Left renal pelvis (tissue), 4 donors: ENCODE measurements at regions not wholly inside any gene's neighbourhood (a gene's known extent, or its start where the extent isn't known, plus 50 kb on each side); places are given as distances from the start of the nearest gene placed in this dataset.
"Not testable (repeated sequence)": the region's sequence is repeated elsewhere in the genome, so short reads cannot be mapped to it uniquely, and the experiment has no call there.

Experiments
- DNase-seq, 4 donors: peaks; one replicate each; pipeline ENCODE4 v3.0.0-alpha.2; 2013; ENCODE audit warnings: low read depth in 4 of 4, low spot score in 3 of 4

DNA sequence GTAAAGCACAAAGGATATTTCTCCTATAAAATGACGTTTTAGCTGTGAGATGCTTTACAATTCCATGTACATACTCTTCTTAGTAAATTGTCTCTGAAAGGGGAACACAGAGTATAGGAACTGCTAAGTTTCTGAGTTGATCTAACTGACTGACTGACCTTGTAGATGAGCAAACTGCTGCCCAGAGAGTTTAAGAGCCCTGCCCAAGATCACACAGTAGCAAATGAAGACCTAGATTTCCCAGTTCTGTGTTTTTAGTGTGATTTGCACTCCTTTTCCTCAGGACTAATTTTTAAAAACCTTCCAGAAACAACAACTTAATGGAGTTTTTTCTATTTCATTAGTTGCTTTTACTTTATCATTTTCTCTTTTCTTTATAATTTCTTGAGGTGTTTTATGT is 247.7 kb downstream of the PDCD6IP start:
- DNase-seq = no peak

DNA sequence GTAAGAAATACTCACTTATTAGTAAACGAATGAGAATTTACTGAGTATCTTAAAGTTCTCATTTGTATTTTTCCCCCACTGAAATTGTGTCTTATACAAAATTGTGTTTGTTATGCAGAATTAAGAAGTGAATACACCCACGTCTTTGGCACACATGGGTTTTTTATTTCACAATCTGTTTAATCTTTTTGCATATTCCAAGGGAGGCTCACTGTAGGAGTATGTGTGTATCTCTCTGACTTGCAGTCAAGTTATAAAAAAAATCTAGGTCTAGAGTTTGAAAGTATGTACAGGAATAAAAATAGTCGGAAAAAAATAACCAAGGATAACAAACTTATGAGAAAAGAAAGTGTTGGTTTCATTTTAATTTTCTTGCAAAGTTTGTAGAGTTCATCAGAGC is 255.2 kb downstream of the PDCD6IP start:
- DNase-seq = no peak

DNA sequence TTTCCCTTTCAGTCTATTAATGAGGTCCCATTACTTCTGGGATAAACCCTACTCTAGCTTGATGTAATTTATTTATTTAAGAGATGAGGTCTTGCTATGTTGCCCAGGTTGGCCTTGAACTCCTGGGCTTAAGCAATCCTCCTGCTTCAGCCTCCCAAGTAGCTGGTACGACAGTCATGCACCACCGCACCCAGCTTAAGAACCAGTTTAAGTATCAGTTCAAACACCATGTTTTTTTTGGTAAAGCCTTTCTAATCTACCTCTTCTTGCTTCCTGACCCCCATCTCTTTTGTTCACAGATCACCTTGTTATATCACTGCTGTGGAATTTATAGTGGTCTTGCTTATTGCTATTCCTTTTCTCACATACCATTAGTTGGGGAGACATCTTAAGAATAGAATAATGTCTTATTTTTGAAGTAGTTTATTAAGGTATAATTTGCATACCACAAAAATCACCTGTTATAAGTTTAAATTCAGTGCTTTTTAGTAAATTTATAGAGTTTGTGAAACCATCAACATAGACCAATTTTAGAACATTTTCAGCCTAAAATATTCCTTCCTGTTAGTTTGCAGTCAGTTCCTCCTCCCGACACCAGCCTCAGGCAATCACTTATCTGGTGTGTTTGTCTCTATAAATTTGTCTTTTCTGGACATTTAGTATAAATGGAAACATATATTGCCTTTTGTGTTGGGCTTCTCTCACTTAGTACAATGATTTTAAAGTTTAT is 257.9 kb downstream of the PDCD6IP start:
- DNase-seq = no peak

DNA sequence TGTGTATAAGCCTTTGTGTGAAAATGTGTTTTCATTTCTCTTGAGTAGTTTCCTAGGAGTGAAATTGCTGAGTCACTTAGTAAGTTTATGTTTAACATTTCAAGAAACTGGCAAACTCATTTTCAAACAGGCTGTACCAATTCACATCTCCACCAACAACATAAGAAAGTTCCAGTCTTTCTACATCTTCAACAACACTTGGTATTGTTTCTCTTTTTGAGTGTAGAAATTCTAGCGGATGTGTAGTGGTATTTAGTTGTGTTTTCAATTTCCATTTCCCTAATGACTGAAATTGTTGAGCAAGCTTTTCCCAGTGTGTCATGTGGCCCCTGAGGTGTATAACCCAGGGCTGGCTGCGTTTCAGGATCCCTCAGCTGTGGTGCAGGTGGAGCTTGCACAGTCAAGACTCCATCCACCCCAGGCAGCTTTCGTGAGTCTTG is 258.5 kb downstream of the PDCD6IP start:
- no peak for DNase-seq

DNA sequence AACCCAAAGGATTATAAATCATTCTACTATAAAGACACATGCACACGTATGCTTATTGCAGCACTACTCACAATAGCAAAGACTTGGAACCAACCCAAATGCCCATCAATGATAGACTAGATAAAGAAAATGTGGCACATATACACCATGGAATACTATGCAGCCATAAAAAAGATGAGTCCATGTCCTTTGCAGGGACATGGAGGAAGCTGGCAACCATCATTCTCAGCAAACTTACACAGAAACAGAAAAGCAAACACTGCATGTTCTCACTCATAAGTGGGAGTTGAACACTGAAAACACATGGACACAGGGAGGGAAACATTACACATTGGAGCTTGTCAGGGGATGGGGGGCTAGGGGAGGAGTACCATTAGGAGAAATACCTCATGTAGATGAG is 262.6 kb downstream of the PDCD6IP start:
- DNase-seq = not testable (repeated sequence)

DNA sequence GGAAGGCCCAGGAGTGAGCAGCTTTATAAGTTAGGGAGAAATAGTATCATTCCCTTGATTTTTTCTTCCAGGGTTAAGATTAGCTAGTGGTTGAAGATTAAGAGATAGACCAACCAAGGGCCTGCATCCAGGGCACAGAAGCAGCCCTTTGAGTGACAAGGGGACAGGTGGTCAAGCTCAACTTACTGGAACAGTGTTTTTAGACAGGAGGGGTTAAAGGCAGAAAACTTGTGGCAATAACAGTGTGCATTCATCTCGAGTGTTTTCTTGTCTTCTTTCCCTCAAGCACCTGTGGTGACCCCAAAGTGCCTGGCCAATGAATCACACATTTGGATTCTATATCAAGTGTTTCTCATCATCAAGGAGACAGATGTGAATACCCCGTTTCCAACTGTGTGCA is 267.5 kb downstream of the PDCD6IP start:
- DNase-seq = no peak

DNA sequence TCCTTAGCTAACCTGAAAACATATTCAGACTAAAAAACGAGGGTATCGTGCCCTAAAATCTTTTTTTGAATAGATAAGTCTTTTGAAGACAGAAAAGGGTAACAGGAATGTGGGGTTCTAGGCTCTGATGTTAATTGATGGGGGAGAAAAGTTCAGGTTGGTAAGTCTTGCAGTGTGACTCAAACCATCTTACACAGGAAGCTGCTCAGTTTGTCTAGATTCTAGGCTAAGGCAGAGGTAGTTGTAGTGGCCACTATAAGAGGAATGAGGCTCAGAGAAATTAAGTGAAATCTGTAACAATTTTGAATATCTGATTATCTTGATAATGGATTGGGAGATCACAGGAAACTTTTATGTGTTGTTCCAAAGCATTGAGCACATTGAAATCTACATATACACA is 267.9 kb downstream of the PDCD6IP start:
- no peak for DNase-seq

DNA sequence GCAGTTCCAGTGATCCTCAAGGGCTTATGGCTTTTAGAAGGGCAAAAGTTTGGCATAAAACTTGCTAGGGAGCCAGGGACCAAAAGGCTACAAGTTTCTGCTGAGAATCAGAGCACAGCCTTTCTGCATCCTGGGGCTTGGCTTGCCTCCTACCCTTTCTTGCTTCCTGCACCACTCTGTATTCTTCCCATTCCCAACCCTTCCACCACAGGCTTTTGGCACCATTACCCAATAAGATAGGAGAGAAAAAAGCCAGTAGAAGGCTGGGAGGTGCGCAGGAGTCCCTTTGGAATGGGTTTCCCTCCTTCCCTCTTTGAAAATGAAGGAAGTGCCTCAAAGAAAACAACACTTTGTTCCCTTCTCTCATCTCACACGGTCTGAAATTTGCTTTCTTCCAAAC is 268.6 kb downstream of the PDCD6IP start:
- no peak for DNase-seq

DNA sequence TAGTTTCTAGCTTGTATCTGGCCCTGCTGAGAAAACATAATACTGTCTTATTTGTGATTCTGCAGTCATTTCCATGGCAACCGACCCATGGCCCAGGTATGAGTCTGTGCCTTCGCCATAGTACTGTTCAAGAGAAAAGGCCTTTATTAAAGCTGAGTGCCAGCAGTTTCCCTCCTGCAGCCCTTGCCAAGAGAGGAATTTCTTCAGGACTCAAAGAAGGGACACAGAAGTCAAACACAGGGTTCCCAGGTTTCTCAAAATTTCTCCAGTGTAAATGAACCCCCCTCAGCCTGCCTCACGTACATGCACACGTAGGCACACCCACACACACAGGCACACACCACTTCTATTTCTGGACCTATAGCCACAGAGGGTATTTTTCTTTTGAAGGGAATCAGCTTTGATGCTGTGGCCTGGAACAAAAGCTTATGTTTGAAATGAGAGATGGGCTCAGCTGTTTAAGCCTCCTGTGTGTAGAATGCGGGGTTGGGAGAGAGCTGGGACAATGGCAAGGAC is 269.2 kb downstream of the PDCD6IP start:
- DNase-seq = no peak

DNA sequence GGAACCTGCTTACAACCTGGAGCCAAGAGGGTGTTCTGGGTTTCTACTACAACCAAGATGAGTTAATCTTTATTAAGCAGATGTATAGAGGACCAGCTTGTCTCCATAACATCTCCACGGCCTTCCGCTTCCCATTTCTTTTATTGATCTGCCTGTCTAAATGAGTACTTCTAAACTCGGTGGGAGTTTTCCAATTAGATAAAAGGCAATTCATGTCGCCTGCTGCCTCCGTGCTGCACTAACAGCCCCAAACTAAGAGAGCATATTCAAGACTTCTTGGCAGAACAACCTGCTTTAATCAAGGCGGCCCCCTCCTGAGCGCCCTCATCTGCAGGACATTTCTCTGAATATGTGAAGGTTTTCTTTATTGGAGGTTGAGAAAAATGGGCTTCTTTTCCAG is 270.1 kb downstream of the PDCD6IP start:
- DNase-seq = no peak

DNA sequence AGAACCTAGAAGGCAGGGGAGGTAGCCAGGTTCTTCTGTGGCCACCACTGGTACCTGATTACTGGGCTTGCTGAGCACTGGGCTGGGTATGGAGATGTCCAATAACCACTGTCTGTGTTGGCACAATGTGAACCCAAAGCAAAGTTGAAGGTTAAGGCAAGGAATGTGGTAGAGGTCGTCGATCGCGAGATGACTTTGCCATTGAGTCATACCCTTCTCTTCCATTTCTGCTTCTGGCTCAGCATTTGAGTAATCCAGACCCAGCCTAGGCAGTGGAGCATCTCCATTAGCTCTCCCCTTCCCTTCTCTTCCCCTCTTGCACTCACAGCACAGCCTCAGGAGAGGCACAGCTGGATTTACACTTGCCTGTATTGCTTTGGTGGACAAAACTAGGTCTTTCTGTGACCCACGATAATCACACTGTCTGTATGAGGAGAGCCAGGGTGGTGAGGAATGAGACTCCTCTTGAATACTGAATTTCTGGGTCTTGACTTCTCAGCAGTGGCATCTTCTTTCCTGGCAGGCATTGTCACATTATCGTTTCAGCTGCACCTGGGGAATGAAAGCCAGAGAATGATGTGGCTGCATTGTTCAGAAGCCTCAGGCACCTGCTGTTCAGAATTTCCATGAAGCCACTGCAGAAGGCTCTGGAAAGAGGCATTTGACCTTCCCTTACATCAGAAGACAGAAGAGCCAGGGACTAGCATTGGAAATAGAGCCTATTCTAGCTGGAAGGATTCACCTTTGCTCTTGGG is 272.6 kb downstream of the PDCD6IP start:
- no peak for DNase-seq

DNA sequence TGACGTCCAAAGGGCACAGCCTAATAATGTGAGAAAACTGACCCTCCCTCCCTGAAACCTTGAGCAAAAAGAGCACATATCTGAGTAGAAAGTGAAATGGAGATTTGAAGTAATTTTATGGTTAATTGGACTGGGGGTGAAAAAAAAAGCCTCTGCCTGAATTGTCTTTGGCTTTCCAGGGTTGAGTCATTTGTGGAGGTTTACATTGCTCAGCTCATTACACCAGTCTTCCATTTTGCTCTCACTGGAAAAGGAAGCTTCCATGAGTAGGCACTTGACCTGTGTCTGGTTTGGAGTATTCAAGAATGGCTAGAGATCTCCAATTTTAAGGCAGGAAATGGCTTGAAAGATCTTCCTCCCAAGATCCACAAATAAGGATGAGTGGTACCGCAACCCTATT is 273.9 kb downstream of the PDCD6IP start:
- no peak for DNase-seq

DNA sequence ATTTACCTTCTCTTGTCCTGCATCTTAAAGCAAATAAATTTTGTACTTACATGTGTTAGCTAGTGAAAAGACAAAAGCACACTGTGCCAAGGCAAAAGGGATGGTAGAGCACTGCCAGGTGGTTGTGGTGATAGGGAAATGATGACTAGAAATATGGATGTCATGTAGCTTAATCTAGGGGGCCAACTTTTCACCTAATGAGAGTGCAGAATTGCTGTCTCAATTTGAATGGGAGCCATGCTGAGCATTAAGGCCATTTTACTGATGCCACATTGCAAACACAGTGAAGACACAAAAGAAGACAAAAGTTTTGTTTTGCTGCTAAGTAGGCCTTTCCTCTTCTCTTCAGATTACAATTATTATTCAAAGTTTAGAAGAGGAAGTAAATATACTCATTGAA is 274.7 kb downstream of the PDCD6IP start:
- DNase-seq = no peak

DNA sequence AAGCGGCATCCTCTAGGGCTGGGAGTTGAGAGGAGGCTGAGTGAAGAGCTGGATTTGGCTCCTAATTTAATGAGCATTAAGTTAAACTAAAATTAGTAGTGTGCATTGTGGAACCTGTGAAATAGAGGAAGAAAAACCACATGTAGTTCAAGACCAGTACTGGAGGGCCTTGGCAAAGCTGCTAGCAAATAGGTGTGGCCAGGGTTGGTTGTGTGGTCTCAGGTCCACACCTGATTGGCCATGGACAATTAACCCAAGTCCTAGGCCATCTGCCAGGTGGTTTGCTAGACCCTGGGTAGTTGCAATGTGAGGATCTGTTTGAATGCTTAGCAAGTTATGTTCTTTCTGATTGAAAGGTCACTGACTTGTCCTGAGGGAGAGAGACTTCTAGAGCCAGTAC is 275.5 kb downstream of the PDCD6IP start:
- DNase-seq = no peak

DNA sequence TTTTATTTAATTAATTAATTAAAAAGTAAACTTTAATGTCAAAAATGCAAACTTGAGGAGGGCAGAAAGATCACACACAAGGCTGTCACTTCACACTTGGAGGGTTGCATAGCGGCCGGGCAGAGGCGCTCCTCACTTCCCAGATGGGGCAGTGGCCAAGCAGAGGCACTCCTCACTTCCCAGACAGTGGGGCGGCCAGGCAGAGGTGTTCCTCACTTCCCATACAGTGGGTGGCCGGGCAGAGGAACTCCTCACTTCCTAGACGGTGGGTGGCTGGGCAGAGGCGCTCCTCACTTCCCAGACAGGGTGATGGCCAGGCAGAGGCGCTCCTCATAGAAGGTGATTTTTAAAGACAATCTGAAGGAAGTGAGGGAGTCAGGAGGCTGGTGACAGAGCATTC is 277.5 kb downstream of the PDCD6IP start:
- DNase-seq = no peak

DNA sequence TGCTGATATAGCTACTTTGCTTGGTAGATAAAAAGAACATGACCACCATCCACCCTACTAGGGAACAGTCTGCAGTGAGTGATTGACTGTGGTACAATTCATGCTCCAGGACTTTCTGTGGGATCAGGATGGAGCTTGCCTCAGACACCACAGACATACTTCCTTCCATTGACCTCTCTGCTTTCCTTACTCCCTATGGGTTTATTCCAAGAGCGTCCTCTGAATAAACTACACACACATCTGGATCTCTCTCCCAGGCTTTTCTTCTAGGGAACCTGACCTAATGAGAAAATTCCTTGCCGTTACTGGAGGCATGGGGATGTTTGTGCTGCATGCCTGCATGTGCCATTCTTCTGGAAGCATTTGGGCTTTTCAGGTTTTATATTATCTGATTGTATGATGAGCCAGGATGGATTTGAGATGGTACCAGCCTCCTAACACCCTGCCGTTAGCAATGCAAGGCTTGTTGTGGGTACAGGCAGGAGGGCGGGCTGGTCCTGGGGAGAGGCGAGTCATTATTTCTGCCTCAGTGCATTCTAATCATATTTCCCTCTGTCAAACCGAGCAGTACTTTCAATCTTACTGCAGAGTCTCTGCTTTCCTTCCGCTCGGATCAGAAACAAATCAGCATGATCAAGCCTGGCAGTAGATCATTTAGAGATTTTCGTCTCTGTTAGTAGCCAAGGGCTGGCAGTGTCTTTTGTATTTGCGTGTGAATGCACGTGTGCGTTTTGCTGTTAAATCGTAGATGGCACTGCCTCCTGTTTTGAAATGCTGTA is 279.2 kb downstream of the PDCD6IP start:
- DNase-seq = no peak

DNA sequence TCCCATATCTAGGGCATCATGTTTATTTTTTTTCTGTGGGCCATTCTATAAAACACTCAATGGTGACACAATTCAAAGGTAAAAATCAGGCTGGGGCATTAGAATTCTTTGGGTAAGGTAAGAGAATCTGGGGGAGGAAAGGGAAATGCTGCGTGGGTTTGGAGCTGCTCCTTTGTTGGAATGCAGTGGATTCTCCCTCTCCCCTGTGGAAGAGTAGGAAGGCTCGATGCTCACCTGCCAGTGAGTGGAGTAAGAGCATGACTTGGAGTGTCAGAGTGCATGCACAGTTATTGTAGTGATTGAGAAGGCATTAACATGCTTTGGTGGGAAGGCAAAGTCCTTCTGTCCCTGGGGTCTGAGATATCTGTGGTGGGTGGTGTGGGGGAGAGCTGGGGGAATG is 280.0 kb downstream of the PDCD6IP start:
- no peak for DNase-seq

DNA sequence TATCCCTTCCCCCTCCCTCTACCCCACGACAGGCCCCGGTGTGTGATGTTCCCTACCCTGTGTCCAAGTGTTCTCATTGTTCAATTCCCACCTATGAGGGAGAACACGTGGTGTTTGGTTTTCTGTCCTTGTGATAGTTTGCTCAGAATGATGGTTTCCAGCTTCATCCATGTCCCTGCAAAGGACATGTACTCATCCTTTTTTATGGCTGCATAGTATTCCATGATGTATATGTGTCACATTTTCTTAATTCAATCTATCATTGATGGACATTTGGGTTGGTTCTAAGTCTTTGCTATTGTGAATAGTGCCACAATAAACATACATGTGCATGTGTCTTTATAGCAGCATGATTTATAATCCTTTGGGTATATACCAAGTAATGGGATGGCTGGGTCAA is 281.4 kb downstream of the PDCD6IP start:
- not testable (repeated sequence) for DNase-seq

DNA sequence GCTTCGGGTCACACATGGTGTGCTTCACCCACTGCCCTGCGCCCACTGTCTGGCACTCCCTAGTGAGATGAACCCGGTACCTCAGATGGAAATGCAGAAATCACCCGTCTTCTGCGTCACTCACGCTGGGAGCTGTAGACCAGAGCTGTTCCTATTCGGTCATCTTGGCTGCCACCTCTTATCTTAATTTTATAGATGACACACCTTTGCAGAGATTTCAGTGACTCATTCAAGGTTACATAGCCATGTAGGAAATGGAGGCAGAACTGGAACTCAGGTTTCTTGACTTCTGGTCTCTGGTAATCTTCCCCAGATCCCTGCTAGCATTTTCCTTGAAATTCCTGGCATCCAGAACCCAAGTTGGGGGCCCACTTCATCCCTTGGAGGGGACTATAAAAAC is 291.9 kb downstream of the PDCD6IP start:
- DNase-seq = not testable (repeated sequence)

DNA sequence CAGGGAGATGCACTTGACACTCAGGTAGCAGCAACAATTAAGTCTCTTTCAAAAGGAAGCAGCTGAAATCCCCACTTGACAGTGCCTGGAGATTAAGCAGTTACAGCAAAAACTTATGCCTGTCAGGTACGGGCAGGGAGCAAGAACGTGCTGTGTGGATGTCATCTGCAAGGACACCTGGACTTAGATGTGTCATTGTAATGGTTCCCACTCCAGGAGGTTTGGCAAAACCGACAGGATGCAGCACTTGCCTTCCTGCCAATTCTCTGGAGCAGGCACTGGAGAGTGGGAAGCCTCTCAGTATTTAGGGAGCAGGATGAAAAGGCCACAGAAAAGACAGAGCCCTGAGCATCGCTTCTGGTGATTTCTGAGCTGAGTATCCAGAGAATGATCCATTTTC is 292.4 kb downstream of the PDCD6IP start:
- DNase-seq = no peak

DNA sequence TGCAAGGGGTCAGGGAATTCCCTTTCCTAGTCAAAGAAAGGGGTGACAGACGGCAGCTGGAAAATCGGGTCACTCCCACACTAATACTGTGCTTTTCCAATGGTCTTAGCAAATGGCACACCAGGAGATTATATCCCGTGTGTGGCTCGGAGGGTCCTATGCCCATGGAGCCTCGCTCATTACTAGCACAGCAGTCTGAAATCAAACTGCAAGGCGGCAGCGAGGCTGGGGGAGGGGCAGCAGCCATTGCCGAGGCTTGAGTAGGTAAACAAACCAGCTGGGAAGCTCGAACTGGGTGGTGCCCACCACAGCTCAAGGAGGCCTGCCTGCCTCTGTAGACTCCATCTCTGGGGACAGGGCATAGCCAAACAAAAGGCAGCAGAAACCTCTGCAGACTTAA is 295.9 kb downstream of the PDCD6IP start:
- DNase-seq = not testable (repeated sequence)
